Activated CD4-positive, CD25-positive, alpha-beta regulatory T cell treated with anti-CD3 and anti-CD28 coated beads, Interleukin-2, amount 50 U/mL, for 72 hours (primary cell): ENCODE measurements at regions not wholly inside any gene's neighbourhood (a gene's known extent, or its start where the extent isn't known, plus 50 kb on each side); places are given as distances from the start of the nearest gene placed in this dataset.
"Not testable (repeated sequence)": the region's sequence is repeated elsewhere in the genome, so short reads cannot be mapped to it uniquely, and the experiment has no call there.

Source experiments
- DNase-seq: peaks from one replicate; pipeline ENCODE4 v3.0.0; 2021

DNA sequence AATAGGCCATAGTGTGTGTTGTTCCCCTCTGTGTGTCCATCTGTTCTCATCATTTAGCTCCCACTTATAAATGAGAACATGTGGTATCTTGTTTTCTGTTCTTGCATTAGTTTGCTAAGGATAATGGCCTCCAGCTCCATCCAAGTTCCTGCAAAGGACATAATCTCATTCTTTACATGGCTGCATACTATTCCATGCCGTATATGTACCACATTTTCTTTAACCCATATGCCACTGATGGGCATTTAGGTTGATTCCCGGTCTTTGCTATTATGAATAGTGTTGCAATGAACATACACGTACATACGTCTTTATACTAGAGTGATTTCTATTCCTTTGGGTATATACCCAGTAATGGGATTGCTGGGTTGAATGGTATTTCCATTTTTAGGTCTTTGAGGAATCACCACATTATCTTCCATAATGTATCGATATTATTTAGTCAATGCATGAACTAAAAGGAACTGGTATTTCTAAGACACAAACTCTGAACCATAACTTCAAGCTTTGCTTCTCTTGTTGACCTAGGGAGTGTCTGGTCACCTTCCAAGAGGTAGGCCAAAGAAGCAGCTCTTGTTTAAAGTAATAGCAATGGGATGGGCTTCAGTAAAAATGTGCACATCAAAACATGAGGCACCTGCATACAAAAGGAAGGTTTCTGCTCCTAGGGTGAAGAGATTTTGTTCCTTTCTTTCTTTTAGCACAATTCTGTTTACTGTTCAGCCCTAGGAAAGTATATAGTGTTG is 343.0 kb upstream of the ARID1B start:
- DNase-seq = no peak

DNA sequence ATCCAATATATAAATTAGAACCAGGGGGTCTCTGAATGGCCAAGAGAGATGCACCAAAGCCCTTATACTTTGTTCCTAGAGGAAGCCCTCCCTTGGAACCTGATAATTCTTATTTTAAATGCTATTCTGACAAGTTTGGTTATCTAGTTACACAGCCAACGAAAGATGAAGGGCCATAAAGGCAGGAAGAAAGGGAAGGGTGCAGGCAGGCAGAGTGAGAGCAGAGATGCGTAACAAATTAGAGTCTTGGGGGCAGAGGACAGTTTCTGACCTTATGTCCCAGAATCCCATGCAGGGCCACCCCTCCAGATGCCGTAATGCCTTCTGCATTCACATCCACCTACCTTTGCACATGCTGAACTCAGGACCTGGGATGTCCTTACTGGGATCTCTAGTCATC is 344.6 kb upstream of the ARID1B start:
- DNase-seq = no peak

DNA sequence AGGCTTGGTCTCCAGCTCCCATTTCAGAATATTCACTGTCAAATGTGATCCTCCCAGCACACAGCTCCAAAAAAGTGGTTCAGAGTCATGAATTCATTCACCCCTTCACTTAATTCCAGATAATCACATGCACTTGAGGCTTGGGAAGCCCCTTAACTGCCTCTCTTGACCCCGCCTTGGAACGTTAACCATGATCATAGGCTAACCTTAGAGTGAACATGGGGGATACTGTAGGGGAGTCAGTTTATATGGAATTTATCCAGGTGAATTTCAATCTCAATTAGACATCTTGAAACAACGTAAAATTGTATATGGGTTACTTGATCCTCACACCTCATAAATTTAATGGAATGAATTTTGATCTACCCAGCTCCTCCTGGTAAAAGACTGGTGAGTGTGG is 346.8 kb upstream of the ARID1B start:
- no peak for DNase-seq

DNA sequence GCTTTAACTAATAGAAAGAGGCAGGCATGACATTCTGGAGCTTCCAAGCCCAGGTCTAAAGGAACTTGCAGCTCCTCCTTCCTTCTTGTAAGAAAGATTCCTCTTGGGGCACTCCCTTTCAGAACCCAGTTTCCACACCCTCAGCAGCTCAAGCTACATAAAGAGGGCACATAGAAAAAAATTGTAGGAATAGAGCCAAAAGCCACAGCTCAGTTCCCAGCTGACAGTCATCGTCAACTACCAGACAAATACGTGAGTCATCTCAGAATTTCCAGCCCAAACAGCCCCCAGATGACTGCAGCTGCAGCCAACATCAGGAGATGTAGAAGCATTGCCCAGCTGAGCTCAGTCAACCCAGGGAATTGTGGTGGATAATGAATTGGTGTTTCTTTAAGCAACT is 349.8 kb upstream of the ARID1B start:
- DNase-seq = no peak

DNA sequence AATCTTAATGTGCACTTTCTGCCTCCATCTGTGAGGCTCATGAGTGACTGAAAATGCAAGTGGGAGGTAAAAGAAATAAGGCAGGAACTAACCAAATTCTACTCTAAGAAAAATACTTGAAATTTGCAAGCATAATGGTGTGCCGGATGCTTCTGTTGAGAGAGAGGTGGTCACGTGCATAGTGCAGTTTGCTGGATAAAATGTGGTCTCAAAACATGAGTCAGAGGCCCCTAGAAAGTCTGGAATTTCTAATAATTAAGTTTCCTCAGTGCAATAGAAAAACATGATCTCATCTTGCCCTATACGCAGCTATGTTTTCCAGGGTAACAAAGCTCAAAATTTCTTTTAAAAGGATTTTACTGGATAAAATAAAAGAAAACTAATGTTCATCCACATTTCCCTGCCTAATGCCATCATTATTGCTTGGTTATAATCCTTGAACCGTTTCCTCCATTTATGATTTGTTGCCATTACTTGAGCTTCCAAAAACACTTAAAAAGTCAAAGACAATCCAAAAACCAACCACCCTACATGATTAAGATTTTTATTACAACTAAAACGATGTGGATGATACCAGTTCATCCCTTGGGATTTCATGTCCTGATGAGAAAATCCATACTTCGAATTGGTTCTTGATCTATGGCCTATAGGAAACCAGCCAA is 351.7 kb upstream of the ARID1B start:
- DNase-seq = no peak

DNA sequence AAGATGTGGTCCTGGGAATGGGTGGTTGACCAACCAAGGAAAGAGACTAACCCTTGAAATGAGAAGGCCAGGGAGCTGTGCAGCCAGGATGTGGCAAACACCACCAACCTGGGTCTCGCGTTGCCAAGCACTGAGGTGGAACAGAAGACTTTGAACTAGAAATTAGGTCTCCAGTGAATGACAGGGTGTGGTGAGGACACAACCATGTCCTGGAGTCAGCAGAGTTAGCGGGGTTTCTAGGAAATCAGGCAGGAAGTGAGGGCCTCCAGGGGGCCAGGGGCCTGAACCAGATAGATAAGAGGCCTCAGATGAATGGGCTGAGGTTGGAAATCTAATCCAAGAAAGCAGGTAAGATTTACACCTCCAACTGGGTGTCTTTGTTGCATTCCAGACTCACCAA is 353.3 kb upstream of the ARID1B start:
- DNase-seq = no peak

DNA sequence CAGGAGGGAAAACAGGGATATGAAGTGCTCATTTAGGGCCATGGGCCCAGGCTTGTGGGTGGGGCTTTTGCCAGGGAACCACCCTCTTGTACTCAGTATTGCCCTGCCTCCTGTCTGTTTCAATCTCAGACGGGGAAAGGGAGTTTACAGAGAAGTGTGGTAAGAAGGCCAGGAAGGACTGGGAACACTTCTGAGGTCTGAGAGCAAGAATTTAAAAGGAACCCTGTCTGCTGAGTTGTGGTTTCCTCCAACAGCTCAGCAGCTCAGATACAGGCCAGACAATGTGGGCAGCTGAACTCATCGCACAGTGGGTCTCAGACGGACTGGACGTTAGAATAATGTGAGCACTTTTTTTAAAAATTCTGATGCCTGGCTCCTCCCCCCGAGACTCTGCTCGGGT is 354.1 kb upstream of the ARID1B start:
- no peak for DNase-seq

DNA sequence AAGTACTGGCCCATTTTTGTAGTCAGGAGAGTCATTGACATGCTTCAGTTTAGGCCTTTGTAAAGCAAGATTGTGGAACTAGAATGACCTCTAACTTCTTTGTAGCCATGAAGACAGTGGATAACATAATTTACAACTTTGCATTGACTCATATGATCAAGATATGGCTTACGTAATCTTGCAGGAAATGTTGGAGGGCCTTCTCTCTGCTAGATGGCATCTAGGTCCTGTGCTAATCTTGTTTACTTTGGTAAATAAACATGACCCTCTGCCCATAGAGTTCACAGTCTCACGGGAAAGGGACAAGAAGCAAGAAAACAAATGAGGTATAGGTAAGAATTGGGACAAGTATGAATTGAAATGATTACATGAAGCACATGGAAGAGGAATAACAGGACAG is 355.2 kb upstream of the ARID1B start:
- DNase-seq = no peak

DNA sequence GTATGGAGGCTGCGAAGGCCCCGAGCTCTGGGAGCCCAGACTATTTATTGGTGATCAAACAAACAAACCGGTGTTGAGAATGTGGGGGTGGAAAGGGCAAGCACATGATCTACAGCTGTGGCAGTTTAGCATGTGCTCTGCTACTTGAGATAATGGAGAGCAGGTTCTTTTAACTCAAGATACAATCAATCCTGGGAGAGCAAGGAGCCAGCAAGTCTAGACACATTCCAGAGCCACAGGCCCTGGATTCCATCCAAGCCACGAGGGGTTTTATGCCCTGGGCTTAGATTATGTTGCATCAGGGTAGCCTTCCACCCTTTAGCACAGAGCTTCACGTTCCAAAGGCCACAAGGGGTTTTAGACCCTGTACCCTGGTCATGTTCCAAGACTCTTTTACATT is 355.9 kb upstream of the ARID1B start:
- DNase-seq = not testable (repeated sequence)

DNA sequence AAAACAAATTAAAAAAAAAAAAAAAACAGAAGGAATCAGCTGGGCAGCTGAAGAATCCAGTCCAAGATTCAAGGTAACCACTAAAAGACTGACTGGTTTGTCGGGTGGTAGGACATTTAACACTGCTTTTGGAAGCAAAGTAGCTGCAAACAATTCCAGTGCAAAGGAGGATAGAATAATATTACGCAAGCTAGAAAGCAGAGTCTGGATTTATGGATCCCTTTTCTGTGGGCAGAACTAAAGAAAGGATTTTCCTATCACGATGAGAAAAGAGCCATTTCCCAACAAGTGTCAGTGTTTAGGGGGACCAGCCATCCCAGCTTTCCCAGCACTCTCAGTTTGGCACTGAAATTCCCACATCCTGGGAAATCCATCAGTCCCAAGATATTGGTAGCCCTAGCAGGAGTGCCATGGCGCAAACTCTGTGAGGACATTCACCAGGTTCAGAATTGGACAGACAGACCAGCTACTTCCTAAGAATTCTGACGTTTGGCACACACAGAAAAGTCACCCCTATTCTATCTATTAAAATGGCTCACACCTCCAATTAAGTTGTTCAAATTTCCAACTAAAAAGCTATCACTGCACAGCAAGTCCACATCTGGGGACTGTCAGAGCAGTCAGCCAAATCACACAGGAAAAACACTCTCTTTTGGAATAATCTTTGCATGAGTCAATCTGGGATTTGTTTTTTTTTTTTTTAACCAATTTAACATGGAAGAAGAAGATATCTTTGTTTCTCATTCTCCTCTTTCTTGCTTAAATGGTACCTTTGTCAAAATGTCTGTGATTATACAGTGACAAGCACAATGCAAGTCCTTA is 356.8 kb upstream of the ARID1B start:
- no peak for DNase-seq

DNA sequence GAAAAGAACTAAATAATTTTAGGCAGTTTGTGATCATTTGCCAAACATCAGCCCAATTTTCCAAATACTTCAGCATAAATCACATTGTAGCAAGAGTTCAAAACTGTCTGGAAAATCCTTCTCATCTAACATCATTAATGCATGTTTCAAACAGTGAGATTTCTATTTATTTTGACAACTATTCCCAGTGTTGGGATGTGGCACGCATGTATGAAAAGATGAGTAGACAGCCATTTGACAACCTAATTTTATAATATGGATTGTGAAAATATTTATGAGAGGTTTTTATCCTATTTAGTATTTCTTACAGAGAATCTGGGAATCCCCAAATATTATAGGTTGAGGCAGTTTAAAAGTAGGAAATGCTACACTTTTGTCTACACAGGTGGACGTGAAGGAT is 357.6 kb upstream of the ARID1B start:
- DNase-seq = no peak

DNA sequence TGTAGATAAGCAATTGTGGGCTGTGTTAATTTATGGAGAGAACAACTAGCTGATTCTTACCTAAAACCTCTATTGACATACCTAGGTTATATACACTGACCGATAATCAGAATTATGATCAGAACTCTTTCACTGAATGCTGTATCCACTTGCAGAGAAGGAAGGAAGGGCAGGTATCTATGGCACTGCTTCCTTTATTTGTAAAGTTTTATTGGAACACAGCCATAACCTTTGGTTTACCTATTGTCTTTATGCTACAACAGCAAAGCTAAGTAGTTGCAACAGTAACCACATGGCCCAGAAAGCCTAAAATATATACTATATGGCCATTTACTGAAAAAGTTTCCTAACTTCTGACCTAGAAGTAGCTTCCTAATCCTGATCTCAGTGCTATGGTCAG is 358.9 kb upstream of the ARID1B start:
- no peak for DNase-seq

DNA sequence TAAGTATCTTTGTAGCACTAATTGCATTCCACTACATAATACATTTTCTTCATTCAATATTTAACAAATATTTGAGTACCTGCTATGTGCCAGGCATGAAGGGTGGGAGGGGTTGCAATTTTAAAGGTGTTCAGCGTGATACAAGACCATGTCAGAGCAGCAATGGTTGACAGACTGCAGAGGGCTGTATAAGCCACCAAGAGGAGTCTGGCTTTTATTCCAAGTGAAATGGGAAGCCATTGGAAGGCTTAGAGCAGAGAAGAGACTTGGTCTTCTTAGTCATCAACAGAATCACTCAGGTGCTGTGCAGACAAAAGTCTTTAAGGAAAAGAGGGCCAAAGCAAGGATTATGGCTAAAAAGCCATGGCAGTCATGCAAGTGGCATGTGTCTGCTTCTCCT is 360.8 kb upstream of the ARID1B start:
- no peak for DNase-seq

DNA sequence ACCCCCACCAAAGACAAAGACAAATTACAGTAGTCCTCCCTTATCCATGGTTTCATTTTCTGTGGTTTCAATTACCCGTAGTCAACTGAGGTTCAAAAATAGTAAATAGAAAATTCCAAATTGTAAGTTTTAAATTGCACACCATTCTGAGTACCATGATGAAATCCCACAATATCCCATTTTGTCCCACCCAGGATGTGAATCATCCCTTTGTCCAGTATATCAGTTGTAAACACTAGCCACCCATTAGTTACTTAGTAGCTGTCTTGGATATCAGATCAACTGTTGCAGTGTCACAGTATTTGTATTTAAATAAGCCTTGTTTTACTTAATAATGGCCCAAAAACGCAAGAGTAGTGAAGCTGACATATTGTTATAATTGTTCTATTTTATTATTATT is 364.0 kb upstream of the ARID1B start:
- no peak for DNase-seq

DNA sequence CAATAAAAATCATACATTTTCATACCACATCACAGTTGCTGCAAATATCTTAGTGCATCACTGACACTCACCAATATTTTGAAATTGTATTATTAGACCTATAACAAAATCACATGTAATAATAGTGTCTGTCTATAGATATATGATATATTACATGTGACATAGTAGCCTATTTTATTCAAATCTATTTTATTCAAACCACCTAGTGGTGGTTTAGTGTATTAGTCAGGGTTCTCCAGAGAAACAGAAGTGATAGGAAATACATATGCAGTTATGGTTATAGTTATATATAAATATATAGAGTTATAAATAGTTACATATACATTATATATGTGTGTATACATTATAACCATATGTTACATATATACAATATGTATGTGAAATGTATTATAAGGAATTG is 366.5 kb upstream of the ARID1B start:
- no peak for DNase-seq

DNA sequence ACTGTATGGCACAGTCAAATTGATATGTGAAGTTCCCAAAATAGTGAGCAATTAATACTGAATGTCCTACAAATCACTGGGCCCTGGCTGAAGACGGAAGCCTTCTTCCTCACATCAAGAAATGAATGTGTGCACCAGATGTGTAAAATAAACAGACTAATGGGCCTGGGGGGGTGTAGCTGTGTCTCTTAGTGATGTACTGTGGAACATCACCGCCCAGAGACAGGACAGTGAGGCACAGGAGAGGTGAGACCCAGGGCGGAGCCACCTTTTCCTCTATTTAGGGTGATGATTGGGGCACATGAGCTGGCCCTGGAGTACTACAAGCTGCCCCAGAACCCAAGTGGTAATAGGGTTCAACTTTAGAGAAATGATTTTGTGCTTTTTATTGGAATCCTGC is 368.5 kb upstream of the ARID1B start:
- no peak for DNase-seq

DNA sequence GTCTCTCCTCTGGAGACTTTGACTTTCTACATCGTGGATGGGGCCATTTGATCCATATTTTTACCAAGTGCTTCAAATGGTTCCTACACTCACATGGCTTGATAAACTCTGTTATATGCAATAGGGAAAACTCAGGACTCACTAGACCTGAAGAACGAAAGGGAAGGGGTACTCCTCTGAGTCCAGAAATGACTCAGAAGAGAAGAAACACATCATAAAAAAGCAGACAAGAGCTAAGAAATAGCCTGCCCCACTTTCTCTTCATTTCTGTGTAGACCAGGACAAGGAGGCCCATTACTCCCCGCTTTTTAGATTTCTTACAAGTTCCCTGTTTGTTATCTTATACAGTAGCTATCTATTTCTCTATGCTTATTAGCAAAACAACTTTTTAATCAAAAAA is 369.8 kb upstream of the ARID1B start:
- no peak for DNase-seq

DNA sequence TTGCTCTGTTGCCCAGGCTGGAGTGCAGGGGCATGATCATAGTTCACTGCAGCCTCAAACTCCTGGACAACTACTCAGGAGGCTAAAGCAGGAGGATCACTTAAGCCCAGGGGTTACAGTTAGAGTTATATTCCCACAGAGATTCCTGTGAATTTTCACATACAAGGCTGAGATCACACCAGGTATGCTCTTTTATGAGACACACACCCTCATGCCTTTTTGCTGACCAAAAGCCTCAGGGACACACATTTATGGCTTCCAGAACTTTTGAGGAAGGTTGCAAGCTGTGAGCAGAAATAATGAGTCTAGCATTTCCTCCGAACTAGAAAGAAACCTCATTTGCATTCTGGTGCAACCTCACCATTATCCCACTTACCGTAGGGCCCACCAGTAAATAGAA is 370.5 kb upstream of the ARID1B start:
- no peak for DNase-seq

DNA sequence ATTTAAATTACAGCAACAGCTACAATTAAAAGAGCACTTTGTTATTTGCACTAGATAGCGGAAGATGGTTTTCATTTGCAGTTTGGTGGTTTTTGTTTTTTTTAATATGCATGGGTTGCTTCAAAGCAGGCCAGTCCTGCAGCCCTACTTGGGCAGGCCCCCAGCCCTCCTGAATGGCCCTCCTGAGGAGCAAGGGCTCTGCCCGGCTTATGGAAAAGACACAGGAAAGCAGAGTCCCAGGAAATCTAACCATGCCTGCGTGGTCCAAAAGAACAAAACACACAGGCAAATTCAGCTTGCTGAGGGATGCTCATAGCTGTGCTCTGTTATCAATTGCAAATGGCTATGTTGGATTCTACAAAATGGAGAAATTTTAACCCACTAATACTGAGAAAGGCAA is 371.1 kb upstream of the ARID1B start:
- DNase-seq = no peak

DNA sequence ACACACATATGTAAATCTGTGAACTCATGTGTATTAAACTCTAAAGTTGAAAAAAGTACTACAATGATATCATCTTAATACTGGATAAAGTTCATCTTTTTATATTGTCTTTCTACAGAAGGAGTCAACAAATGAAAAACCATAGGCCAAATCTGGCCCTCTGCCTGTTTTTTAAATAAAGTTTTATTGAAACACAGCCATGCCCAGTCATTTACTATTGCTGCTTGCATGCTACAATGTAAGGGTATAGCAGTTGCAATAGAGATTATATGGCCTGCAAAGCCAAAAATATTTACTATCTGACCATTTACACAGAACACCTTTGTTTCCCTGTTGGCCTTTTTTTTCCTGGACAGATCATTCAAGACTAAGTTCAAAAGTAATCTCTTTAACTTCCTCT is 374.6 kb upstream of the ARID1B start:
- no peak for DNase-seq

DNA sequence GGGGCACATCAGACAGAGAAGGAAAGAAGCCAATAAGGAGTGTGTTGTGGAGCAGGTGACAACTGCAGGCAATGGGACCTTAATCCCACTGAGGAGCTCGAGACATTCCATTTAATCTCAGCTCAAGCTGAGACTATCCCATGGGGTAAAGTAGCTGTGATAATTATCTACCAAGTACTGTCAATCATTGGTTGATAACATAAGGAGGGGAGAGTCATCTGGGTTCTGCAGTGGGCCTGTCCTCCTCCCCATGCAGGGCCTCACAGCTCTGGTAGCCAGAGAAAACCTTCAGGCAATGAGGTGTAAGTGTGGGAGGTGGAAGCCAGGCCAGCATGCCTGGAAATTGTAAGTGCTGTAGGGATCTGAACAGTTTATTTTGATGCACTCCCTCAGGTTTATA is 375.0 kb upstream of the ARID1B start:
- no peak for DNase-seq

DNA sequence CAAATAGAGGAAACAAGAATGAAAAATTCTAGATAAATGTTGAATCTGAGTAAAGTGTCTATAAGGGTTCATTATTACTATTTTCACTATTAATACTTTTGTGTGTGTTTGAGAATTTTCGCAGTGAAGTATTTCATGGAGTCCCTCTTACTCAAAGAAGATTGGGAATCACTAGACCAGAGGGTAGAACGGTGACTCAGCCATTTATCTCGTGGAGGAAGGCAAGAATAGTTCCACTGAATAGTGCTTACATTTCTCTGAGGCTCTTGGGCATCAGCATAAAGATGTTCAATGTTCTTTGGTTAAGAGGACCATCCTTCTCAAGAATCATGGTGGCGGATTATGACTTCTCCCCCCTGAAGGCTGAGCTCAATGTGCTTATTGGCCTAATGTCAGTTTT is 376.7 kb upstream of the ARID1B start:
- DNase-seq = no peak

DNA sequence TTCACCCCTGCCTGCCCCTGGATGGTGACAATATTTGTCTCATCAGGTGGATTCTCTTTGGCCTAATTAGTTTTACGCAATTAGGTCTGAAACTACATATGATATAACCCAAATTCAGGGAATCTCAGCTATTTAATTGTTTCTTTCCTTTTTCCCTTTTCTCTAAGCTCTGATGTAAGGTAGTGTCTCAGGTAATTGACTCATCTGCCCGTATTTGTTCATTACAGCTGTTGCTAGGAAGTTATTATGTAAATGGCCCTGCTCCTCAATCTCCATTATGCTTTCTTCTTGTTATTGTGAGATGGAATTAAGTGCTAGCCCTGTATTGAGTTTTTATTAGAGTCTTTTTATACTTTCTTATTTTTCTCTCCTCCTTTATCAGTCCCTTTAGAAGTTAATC is 378.2 kb upstream of the ARID1B start:
- DNase-seq = no peak

DNA sequence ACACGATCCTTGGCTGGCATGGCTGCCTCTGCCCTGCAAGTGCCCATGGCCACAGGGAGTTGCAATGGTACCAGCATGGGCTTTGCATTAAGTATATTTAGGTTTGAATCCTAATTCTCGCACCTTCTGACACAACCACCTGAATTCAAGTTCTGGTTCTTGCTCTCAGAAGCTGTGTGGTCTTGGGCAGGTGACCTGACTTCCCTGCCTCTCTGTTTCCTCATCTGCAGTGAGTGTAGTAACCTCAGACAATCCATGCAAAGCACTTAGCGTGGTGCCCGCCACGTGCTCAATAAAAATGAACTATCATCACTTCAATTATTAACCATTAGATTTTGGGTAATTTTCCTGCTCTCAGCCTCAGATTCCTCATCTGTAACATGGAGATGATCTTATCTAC is 378.8 kb upstream of the ARID1B start:
- no peak for DNase-seq
